ENCODE measurements at regions not wholly inside any gene's neighbourhood (a gene's known extent, or its start where the extent isn't known, plus 50 kb on each side); places are given as distances from the start of the nearest gene placed in this dataset.

DNA sequence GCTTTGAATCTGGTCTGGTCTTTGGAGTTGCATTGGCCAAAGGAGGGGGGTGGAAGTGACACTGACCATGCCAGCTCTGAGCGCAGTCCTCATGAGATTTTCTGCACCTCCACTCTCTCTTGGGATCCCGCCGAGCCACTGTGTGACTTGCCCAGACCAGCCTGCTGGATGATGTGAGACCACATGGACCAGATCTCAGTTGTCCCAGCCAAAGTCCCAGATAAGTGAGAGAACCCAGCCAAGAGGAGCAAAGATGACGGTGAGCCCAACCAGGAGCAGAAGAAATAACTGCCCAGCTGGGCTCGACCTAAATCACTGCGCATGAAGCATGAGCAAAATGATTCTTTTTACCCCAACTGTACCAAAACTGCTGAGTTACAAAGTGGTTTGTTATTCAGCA, 96.5 kb upstream of the ERCC4 start:
- DNase-seq, result no peak
- no peaks in the 10 kb centered on the region for H3K27me3 ChIP-seq
- peaks cover 0 to 2% (median 0%) of the 10 kb centered on the region in 4 donors for H3K9me3 ChIP-seq
- 76 to 86% methylated on average over 6 of the region's 6 CpGs for WGBS, 2 donors
- H3K36me3 ChIP-seq, result no peaks in the 10 kb centered on the region
- H3K27ac ChIP-seq, result no peak overlapping the region
- no peak overlapping the region for H3K4me3 ChIP-seq
- TF ChIP-seq EP300 (IDR thresholded peaks at IDR 0.05) (no peak), POLR2A (IDR thresholded peaks at IDR 0.05) (no peak), POLR2AphosphoS5 (IDR thresholded peaks at IDR 0.05) (no peak)
- TF ChIP-seq, protein P1, sequence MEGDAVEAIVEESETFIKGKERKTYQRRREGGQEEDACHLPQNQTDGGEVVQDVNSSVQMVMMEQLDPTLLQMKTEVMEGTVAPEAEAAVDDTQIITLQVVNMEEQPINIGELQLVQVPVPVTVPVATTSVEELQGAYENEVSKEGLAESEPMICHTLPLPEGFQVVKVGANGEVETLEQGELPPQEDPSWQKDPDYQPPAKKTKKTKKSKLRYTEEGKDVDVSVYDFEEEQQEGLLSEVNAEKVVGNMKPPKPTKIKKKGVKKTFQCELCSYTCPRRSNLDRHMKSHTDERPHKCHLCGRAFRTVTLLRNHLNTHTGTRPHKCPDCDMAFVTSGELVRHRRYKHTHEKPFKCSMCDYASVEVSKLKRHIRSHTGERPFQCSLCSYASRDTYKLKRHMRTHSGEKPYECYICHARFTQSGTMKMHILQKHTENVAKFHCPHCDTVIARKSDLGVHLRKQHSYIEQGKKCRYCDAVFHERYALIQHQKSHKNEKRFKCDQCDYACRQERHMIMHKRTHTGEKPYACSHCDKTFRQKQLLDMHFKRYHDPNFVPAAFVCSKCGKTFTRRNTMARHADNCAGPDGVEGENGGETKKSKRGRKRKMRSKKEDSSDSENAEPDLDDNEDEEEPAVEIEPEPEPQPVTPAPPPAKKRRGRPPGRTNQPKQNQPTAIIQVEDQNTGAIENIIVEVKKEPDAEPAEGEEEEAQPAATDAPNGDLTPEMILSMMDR (IDR thresholded peaks at IDR 0.05), result no peak
- intact Hi-C loops (cut with DNase I), result no loop called here
- H3K4me1 ChIP-seq, result no peaks in the 10 kb centered on the region

DNA sequence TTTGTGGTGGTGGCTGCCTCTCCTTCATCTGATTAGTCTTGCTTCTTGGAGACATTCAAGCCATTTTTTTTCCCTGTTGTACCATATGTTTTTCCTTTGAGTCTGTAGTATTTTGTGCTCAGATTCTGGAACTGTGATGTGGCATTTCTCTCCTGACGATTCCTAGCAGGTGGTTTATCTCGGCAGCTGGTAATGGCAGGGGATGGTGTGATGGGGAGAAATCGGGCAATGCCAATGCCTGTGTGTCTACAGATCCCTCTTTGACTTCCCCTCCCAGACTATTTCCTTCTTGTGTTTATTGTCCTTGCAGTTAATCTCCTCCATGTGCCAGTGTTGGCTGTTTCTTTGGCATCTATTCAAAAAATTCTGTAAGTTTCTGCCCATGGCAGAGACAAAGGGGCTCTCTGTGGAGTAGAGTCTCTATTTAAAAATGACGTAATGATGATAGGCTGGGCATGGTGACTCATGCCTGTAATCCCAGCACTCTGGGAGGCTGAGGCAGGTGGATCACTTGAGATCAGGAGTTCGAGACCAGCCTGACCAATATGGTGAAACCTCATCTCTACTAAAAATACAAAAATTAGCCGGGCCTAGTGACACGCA, 90.2 kb upstream of the ERCC4 start:
- 56 to 83% methylated on average over 7 of the region's 7 CpGs for WGBS, 2 donors
- TF ChIP-seq POLR2A (IDR thresholded peaks at IDR 0.05) (no peak), EP300 (IDR thresholded peaks at IDR 0.05) (no peak), POLR2AphosphoS5 (IDR thresholded peaks at IDR 0.05) (no peak)
- TF ChIP-seq, protein P1 (IDR thresholded peaks at IDR 0.05), result no peak

DNA sequence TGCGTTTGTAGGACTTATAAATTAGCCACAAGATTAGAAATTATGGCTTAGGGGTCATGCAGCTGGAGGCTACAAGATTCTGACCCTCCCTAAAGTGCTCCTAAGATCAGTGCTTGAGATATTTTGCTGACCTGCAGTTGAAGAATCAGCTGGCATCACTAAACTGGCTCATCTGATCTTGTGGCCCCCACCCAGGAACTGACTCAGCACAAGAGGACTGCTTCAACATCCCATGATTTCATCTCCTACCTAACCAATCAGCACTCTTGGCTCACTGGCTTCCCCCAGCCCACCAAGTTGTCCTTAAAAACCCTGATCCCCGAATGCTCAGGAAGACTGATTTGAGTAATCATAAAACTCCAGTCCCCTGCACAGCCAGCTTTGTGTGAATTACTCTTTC, 86.4 kb upstream of the ERCC4 start:
- no peak overlapping the region for H3K4me3 ChIP-seq
- no peak for DNase-seq
- H3K27ac ChIP-seq, result no peak overlapping the region
- TF ChIP-seq, protein P1 (IDR thresholded peaks at IDR 0.05), result no peak
- TF ChIP-seq POLR2A (IDR thresholded peaks at IDR 0.05), result no peak
- TF ChIP-seq EP300 (IDR thresholded peaks at IDR 0.05), result no peak
- no peak for TF ChIP-seq POLR2AphosphoS5 (IDR thresholded peaks at IDR 0.05)
- intact Hi-C loops (cut with DNase I), result no loop called here
- no peaks in the 10 kb centered on the region for H3K9me3 ChIP-seq
- no peaks in the 10 kb centered on the region for H3K27me3 ChIP-seq
- H3K36me3 ChIP-seq, result no peaks in the 10 kb centered on the region
- no peaks in the 10 kb centered on the region for H3K4me1 ChIP-seq
- 67 to 75% methylated on average over 2 of the region's 2 CpGs for whole genome bisulfite sequencing, 2 donors

More for the DNA sequence above, 90.2 kb upstream of the ERCC4 start:
- H3K9me3 ChIP-seq, result peaks cover 0 to 2% (median 0%) of the 10 kb centered on the region in 4 donors
- no peaks in the 10 kb centered on the region for H3K27me3 ChIP-seq
- DNase-seq, result no peak
- H3K36me3 ChIP-seq, result no peaks in the 10 kb centered on the region
- intact Hi-C loops (cut with DNase I), result no loop called here
- no peaks in the 10 kb centered on the region for H3K4me1 ChIP-seq
- no peak overlapping the region for H3K4me3 ChIP-seq
- no peak overlapping the region for H3K27ac ChIP-seq

DNA sequence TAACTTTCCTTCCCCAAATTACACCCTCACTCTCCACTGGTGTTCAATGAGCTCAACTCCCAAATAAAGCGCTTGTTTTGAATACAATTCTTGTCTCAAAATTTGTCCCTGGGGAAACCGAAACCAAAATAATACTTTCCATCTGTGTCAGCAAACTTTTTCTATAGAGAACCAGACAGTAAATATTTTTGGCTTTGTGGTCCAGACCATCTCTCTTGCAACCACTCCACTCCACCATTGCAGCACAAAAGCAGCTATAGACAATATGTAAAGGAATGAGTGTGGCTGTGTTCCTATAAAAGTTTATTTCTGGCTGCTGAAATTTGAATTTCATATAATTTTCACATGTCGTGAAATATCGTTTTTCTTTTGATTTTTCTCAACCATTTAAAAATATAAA, 84.6 kb upstream of the ERCC4 start:
- no peak for TF ChIP-seq EP300 (IDR thresholded peaks at IDR 0.05)
- TF ChIP-seq, protein P1 (IDR thresholded peaks at IDR 0.05), result no peak
- intact Hi-C loops (cut with DNase I), result no loop called here
- no peaks in the 10 kb centered on the region for H3K9me3 ChIP-seq
- no peak overlapping the region for H3K4me3 ChIP-seq
- H3K36me3 ChIP-seq, result no peaks in the 10 kb centered on the region
- DNase-seq, result no peak
- no peaks in the 10 kb centered on the region for H3K4me1 ChIP-seq
- H3K27me3 ChIP-seq, result no peaks in the 10 kb centered on the region
- no peak overlapping the region for H3K27ac ChIP-seq
- 86 to 88% methylated on average over 4 of the region's 4 CpGs for WGBS, 2 donors

Measured in sigmoid colon (tissue), 6 donors.